ENCODE measurements at regions not wholly inside any gene's neighbourhood (a gene's known extent, or its start where the extent isn't known, plus 50 kb on each side); places are given as distances from the start of the nearest gene placed in this dataset.
"Not testable (repeated sequence)": the region's sequence is repeated elsewhere in the genome, so short reads cannot be mapped to it uniquely, and the experiment has no call there.

DNA sequence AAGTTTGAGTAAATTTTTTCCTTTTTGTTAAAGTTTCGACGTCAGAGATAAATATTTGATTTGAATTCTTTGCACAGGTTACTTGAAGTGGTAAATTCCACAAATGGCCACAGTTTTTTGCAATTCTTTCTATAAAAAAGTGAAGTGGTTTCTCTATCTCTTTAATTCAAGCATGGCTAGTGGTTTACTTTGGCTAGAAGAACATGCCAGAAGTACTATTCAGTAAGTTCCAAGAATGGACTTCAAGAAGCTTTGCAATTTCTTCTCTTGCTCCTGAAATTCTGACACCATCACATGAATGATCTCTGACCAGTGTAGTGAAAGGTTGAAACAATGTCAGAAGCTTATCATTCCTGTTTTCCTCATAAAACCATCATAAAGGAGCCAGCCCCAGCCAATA, 55.7 kb upstream of the RNPC3 start:
- DNase-seq (ENCODE audit: low read depth), result no peak

DNA sequence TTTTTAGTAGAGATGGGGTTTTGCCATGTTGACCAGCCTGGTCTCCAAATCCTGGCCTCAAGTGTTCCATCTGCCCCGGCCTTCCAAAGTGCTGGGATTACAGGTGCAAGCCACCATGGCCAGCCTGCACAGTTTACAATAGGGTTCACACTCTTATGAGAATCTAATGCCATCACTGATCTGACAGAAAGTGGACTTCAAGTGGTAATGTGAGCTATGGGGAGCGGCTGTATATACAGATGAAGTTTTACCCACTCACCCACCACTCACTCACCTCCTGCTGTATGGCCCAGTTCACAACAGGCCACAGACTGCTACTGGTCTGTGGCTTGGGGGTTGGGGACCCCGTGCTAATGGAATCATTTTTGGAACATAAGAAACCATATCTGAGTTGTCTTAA, 58.4 kb upstream of the RNPC3 start:
- no peak for DNase-seq (ENCODE audit: low read depth)

DNA sequence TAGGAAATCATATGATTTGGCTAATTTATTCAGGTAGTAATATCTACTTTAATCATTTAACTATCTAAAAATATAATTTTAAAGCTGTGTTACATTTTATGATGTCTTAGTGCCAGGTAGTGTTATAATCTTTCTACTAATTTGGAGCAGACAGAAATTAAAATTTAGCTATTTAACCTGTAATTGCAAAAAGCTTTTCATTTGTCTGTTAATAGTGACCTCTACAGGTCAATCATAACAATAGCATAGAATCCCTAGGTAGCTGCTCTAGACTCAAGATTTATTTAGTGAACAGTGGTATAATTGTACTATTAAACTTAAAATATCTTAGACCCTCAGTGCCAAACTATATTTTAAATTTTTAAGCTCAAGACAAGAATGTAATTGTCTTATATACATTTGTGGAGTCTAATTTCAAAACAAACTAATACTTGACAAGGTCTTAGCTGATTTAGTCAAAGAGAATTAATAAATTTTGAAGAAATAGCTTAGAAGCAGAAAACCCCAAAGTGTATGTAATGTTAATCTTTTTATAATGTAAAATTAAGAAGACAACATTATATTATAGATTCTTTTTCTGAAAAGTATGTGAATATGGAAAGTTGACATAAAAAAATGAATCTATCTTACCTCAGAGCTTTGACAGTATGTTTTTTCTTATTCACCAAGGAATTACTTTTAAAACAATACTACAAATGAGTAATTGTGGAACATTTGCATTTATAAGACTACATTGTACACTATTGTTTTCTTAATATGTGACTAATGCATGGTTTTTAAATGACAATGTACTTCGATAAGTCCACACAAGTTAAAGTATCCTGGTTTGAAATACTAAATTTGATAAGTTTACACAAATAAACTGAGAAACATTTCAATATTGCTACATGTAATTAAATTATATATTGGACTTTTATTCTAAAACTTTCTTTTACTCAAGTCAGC, 64.1 kb upstream of the RNPC3 start:
- peak; percentile 36 for DNase-seq (ENCODE audit: low read depth)

DNA sequence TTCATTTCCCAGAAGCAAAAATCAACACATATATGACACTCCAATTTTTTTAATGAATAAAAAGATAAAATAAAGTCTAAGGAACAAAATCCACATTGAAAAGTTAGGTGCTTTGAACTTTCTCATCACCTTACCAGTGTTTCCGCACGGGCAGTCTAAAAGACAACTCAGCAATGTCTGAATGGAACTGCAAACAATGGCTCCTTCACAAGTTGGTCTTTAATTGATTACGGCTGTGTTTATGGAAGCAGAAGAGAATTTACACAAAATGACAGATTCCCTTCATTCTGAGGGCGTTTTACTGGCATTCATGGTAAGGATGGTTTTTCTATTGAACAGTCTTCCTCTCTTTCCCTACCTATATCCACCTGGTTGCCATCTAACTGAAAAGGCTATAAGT, 65.0 kb upstream of the RNPC3 start:
- DNase-seq (ENCODE audit: low read depth), result no peak

DNA sequence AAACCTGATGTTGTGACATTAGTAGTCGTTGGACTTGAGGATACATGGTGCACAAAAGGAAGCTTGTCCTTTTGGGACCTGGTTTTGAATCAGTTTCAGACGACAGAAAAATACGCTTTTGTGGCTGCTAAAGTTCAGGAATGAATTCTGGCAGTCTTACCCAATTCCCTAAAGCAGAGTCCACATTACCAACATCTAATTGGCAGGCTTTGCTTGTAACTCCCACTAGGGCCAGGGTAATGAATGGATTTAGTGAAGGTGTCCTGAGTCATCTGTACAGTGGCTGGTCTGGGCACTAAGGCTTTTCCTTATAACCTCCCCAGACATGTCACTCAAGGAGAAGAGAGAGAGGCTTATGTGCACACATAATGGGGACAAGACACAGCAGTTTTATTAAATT, 66.2 kb upstream of the RNPC3 start:
- DNase-seq (ENCODE audit: low read depth), result no peak

DNA sequence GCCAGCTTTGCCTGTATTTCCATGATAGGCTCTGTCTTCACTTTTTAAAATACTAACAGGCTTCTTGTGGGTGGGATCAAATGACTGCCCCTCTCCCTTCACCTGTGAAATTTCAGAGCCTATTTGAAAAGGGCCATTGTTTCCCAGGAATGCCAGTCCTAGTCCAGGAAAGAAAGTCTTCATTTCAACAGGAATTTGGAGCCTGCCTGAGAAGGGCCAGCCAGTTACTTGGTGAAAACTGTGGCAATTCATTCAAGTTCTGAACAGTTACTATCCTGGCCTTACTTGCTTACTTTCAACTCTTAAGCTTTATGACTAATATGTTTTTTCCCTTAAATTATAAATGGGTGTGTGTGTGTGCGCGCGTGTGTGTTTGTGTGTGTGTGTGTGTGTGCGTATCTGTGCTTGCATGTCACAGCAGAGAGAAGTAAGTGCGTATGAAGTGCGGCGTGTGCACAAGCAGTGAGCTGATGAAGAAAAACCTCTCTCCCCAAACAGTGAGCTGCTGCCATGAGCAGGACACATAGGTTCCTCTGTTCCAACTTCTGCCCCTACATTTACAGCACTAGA, 67.5 kb upstream of the RNPC3 start:
- DNase-seq (ENCODE audit: low read depth), result no peak

DNA sequence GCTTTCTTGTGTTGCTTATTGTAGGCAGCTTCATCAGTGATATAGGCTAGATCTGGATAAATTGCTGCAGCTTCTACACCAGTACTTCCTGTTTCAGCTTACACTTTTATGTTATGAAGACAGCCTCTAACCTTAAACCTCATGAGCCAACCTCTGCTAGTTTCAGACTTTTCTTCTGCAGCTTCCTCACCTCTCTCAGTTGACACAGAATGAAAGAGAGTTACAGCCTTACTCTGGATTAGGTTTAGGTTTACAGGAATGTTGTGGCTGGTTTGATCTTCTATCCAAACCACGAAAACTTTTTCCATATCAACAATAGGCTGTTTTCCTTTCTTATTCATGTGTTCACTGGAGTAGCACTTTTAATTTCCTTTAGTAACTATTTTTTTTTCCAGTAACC, 76.9 kb upstream of the RNPC3 start:
- DNase-seq (ENCODE audit: low read depth), result peak; percentile 34

DNA sequence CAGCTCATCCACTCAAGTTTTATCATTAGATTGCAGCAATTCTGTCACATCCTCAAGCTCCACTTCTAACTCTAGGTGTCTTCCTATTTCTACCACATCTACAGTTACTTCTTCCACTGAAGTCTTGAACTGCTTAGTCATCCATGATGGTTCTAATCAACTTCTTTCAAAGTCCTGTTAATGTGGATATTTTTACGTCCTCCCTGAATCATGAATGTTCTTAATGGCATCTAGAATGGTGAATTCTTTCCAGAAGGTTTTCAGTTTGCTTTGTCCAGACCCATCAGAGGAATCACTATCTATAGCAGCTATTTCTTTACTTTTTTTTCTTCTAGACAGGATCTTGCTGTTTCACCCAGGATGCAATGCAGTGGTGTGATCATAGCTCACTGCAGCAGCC, 78.0 kb upstream of the RNPC3 start:
- DNase-seq (ENCODE audit: low read depth), result no peak

DNA sequence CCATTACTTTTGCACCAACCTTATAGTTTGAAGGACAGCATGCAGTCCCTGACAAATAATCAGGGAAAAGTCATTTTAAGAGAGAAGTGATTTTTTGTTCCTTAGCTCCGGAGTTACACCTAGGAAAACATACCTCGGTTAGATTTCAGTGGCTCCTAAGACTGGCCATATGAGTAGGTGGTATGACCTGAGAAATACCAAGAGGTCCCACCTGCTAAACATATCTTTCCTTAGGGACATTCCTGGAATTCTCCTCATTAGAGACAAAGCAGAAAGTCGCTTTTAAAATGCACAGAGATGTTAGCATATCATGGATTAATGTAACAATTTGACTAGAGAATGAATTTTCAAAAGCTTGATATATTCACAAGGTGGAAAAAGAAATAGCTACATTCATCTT, 84.2 kb upstream of the RNPC3 start:
- DNase-seq (ENCODE audit: low read depth), result no peak

DNA sequence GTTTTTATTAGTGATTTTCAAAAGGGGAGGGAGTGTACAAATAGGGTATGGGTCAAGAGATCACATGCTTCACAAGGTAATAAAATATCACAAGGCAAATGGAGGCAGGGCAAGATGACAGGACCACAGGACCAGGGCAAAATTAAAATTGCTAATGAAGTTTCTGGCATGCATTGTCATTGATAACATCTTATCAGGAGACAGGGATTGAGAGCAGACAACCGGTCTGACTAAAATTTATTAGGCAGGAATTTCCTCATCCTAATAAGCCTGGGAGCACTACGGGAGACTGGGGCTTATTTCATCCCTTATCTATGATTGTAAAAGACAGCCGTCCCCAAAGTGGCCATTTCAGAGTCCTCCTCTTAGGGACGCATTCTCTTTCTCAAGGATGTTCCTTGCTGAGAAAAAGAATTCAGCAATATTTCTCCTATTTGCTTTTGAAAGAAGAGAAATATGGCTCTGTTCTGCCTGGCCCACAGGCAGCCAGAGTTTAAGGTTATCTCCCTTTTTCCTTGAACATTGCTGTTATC, 88.9 kb upstream of the RNPC3 start:
- DNase-seq (ENCODE audit: low read depth), result not testable (repeated sequence)

DNA sequence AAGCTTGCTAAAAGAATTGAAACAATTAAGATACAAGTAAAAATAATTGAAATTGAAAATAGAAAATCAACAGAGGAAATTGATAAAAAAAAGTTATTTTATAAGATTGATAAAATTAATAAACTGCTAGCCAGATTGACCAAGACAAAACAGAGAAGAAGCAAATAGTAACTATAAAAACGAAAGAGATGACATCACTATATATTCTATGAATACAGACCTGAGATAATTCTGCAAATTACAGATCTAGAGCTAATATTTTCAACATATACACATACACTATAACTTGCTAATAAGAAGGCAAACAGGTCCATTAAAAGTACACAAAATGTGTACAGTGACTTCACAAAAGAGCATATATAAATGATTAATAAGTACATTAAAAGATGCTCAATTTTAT, 90.1 kb upstream of the RNPC3 start:
- no peak for DNase-seq (ENCODE audit: low read depth)

DNA sequence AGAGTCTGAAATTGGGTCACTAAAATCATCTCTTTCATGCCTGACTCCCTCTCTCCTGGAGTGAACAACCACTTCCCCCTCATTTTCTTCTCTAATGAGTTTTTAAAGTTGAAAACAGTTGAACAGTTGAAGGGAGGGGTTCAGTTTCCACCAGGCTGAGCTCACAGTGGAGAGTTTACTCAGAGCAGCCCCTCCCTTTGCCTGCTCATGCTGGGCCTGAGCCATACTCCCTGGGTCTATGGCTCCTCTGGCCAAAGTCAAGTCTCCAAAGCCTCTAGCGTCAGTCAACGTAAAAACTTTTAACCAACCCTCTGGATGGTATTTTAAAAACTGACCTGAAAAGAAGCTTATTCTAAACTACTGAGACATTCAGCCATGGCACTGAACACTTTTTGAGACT, 100.8 kb upstream of the RNPC3 start:
- DNase-seq (ENCODE audit: low read depth), result no peak

DNA sequence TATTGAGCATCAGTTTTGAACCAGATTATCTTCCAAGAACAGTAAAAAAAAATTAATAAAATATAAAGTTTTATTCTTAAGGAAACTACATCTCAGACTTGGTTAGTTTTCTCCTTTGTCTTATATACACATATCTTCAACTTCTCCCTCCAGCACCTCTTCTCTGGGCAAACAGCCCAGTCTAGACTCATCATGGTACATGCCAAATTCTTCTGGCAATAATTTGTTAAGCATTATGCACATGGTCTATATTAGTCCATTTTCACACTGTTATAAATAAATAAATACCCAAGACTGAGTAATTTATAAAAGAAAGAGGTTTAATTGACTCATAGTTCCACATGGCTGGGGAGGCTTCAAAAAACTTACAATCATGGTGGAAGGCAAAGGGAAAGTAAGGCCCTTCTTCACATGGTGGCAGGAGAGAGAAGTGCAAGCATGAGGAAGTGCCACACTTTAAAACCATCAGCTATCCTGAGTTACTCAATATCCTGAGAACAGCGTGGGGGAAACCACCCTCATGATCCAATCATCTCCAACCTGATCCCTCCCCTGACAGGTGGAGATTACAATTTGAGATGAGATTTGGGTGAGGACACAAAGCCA, 108.7 kb upstream of the RNPC3 start:
- DNase-seq (ENCODE audit: low read depth), result peak; percentile 28

DNA sequence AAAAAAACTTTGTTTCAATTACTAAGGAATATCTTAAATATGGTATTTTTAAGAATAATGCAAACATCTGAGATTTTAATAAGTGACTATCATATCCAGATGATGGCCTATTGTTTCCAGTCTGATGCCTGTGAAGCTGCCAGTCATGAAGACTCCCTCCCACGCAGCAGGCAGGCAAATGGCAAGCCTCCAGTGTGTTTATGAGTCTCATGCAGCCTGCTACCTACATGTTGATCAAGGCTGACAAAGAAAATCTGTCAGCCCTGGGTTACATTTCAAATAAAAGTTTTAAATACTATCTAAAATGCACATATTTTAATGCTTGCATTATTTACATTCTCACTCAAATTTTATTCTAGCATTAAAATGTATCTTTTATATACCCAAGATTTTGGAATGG, 137.6 kb upstream of the RNPC3 start:
- DNase-seq (ENCODE audit: low read depth), result peak; percentile 16

DNA sequence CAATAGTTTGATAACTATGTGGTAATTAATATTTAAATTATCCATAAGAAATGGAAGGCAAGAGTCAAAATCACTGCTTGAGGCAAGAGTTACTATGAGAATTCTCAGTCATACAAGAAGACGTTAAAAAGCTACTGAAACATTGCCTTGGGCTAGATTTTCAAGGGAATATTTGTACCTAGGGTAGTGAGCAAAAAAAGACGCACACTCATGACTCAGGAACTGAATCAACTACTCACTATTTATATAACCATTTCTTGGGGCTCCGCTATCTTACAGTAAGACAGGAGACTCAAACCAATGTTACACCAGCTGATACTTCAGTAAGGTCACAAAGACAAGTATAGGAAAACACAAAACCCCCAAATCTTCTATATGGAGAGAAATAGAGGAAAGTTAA, 151.5 kb upstream of the RNPC3 start:
- no peak for DNase-seq (ENCODE audit: low read depth)

DNA sequence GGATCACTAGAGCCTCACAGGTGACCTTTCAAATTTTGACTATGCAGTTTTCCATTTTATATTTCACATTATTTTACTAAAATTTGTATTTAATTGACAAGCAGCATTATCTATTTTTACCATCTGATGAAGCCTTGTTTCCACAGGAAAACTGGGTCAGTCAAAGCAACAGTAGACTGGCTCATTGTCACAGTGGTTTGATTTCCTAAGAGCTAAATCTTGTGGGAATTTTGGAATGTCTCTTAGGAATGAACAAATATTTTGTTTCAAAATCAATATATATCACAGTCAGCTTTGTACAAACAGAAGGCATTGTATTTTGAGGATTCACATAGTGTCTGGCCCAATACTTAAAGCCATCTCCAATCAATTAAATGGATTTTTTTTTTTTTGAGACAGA, 152.6 kb upstream of the RNPC3 start:
- DNase-seq (ENCODE audit: low read depth), result no peak

DNA sequence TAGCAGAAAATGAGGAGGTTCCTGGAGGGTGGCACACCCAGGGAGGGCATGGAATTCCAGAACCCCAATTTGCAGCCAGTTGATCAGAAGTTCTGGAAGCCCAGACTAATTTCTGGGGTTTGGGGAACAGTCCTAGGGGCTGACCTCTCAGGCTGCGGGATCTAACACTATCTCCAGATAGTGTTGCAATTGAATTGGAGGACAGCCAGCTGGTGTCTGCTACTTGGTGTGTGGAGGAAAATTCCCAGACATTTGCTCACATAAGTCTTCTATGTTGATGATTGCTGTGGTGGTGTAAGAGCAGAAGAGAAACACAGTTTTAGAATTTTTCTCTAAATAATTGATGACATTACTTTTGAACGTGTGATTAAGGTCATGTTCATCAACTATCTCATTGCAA, 154.3 kb upstream of the RNPC3 start:
- peak; percentile 60 for DNase-seq (ENCODE audit: low read depth)

DNA sequence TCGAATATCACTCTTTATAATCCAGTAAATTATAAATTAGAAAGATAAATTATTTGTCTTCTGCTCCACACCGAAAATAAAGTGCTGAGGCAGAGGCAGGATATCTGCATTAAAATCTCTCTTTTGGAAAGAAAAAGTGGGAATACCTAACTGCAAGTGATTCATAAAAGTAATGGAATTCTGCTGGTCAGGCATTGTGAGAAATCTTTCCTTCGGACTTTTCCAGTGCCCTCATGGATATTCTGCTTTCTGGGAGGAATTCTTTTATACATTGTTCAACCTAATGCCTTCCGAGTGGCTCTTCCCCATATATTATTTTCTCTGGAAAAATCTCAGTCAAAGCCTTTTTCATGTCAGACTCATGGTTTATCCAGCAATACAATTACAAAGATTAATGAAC, 158.3 kb upstream of the RNPC3 start:
- DNase-seq (ENCODE audit: low read depth), result no peak

DNA sequence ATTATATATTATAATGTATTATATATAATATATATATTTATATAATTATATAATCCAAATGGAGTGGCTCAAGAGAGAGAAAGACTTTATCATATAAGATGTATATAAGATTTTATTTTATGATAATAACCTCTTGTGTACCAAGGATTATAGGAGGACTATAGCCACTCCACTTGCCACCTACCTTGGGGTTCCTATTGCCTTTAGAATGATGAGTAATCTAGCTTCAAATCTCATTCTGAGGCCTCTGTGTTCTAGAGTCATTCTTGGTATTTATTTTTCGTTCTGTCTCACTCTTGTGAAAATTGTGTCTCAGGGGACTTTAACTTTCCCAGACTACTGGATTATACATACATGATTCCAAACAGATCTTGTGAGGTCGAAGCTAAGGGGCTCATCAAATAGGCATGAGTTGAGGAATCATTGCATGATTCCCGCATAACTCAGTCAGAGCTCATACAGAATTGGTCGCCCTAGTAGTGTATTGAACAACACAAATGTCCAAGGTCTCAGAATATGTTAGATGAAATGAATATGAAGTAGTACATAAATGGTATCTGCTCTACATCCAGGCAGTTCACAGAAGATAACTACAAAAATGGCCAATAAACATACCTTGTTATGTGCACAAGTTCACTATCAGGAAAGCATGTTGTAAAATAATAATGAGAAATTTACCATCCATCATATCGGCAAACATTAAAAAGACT, 159.5 kb upstream of the RNPC3 start:
- no peak for DNase-seq (ENCODE audit: low read depth)

DNA sequence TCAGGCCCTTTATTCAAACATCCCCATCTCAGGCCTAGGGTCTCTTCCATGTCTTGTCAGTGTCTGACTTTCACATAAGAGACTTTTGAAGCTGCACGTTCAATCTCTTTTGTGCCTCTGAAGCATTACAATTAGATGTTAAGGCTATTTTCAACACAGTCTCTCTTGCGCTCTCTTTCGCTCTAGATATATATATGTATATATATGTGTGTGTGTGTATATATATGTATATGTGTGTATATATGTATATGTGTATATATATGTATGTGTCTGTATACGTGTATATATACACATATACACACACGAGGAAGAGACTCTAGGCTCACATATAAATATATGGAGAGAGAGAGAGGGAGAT, 162.5 kb upstream of the RNPC3 start:
- DNase-seq (ENCODE audit: low read depth), result no peak

DNA sequence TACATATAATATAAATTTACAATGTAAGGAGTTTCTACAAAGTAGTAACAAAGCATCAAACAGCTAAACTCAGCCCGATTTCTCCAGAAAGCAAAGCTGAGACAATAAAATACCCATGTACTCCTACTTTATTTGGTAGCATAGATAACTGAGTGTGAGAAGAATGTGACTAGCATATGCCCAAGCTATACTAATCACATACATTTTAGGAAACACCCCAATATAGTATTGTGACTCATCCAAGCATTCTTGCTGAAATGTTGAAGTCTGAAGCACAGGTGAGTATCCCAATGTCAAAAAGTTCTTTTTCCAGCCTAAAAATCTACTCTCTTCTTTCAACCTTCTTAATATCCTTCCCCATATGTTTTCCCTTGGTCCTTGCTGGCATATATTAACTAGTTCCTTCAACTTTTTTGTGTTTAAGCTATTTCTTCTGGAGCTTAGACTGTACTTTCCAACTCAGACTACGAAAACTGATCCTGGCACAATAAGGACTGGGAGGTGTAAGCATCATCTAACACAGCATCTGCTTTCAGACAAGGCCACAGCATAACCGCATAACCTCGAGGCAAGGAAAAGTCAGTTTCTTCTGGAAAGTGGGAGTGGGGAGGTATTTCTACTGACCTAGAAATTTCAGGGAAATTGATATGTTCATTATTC, 163.0 kb upstream of the RNPC3 start:
- no peak for DNase-seq (ENCODE audit: low read depth)
